ENCODE measurements at regions not wholly inside any gene's neighbourhood (a gene's known extent, or its start where the extent isn't known, plus 50 kb on each side); places are given as distances from the start of the nearest gene placed in this dataset.

GRCh38 chr10:109701633-109702215, 221.6 kb downstream of the XPNPEP1 start:
- no peaks in the 10 kb centered on the region for H3K4me1 ChIP-seq (ENCODE audit: insufficient read depth)
- no peaks in the 10 kb centered on the region for H3K36me3 ChIP-seq (replicated peaks; ENCODE audit: insufficient read depth, low read depth)
- no peaks in the 10 kb centered on the region for H3K9me2 ChIP-seq (replicated peaks; ENCODE audit: insufficient read depth)
- no peak overlapping the region for H3K4me2 ChIP-seq
- H3K4me3 ChIP-seq, result no peak overlapping the region
- no peak overlapping the region for H3K27ac ChIP-seq
- no peaks in the 10 kb centered on the region for H3K9me3 ChIP-seq (ENCODE audit: low read depth)
- no peaks in the 10 kb centered on the region for H3K27me3 ChIP-seq
- no peak for TF ChIP-seq EZH2 (IDR thresholded peaks at IDR 0.05; ENCODE audit: borderline replicate concordance)
- TF ChIP-seq EZH2phosphoT487 (IDR thresholded peaks at IDR 0.05; ENCODE audit: low read depth, severe bottlenecking, unreplicated experiment), result no peak
- no peak for TF ChIP-seq CTCF (IDR thresholded peaks at IDR 0.05; ENCODE audit: poor library complexity)
- peak; percentile 16 for DNase-seq (ENCODE audit: low spot score)
- H4K20me1 ChIP-seq (ENCODE audit: insufficient read depth, poor library complexity, severe bottlenecking), result no peaks in the 10 kb centered on the region
- H2AFZ ChIP-seq, result no peak overlapping the region
- 63% methylated on average over 5 of the region's 5 CpGs for WGBS (ENCODE audit: low lambda C conversion rate, missing lambda C conversion rate)
- H3K79me2 ChIP-seq, result no peaks in the 10 kb centered on the region

- no peak for DNase-seq (ENCODE audit: low spot score)
- H3K27ac ChIP-seq, result no peak overlapping the region
- WGBS (ENCODE audit: low lambda C conversion rate, missing lambda C conversion rate), result 71% methylated on average over 5 of the region's 5 CpGs
- no peaks in the 10 kb centered on the region for H3K27me3 ChIP-seq
- no peak overlapping the region for H3K4me3 ChIP-seq
- no peaks in the 10 kb centered on the region for H4K20me1 ChIP-seq (ENCODE audit: insufficient read depth, poor library complexity, severe bottlenecking)
- no peak overlapping the region for H3K4me2 ChIP-seq
- H3K36me3 ChIP-seq (replicated peaks; ENCODE audit: insufficient read depth, low read depth), result no peaks in the 10 kb centered on the region
- no peak overlapping the region for H2AFZ ChIP-seq
- no peaks in the 10 kb centered on the region for H3K4me1 ChIP-seq (ENCODE audit: insufficient read depth)
- TF ChIP-seq EZH2 (IDR thresholded peaks at IDR 0.05; ENCODE audit: borderline replicate concordance) (no peak), EZH2phosphoT487 (IDR thresholded peaks at IDR 0.05; ENCODE audit: low read depth, severe bottlenecking, unreplicated experiment) (no peak), CTCF (IDR thresholded peaks at IDR 0.05; ENCODE audit: poor library complexity) (no peak)
- H3K9me3 ChIP-seq (ENCODE audit: low read depth), result no peaks in the 10 kb centered on the region
- H3K9me2 ChIP-seq (replicated peaks; ENCODE audit: insufficient read depth), result no peaks in the 10 kb centered on the region
- no peaks in the 10 kb centered on the region for H3K79me2 ChIP-seq
Observed at GRCh38 chr10:109698882-109699664, 224.2 kb downstream of the XPNPEP1 start.

GRCh38 chr10:109698086-109698485, 225.2 kb downstream of the XPNPEP1 start:
- Histone ChIP-seq H4K20me1 (ENCODE audit: insufficient read depth, poor library complexity, severe bottlenecking) (no peaks in the 10 kb centered on the region), H3K27ac (no peak overlapping the region), H3K36me3 (replicated peaks; ENCODE audit: insufficient read depth, low read depth) (no peaks in the 10 kb centered on the region), H3K79me2 (no peaks in the 10 kb centered on the region), H3K9me3 (ENCODE audit: low read depth) (no peaks in the 10 kb centered on the region), H3K4me3 (no peak overlapping the region), H3K4me2 (no peak overlapping the region), H3K27me3 (no peaks in the 10 kb centered on the region), H3K9me2 (replicated peaks; ENCODE audit: insufficient read depth) (no peaks in the 10 kb centered on the region), H3K4me1 (ENCODE audit: insufficient read depth) (no peaks in the 10 kb centered on the region), H2AFZ (no peak overlapping the region)
- no peak for TF ChIP-seq EZH2 (IDR thresholded peaks at IDR 0.05; ENCODE audit: borderline replicate concordance)
- no peak for TF ChIP-seq CTCF (IDR thresholded peaks at IDR 0.05; ENCODE audit: poor library complexity)
- no peak for TF ChIP-seq EZH2phosphoT487 (IDR thresholded peaks at IDR 0.05; ENCODE audit: low read depth, severe bottlenecking, unreplicated experiment)
- 52% methylated on average over 5 of the region's 5 CpGs for WGBS (ENCODE audit: low lambda C conversion rate, missing lambda C conversion rate)
- DNase-seq (ENCODE audit: low spot score), result peak; percentile 9
